ENCODE measurements at regions not wholly inside any gene's neighbourhood (a gene's known extent, or its start where the extent isn't known, plus 50 kb on each side); places are given as distances from the start of the nearest gene placed in this dataset.

GRCh38 chr4:188201851-188202250, 62.6 kb downstream of the TRIML1 start:
- TF ChIP-seq CTCF (IDR thresholded peaks at IDR 0.05) (no peak), POLR2AphosphoS5 (IDR thresholded peaks at IDR 0.05; ENCODE audit: low read depth, low read length) (no peak)
